Dermis microvascular lymphatic vessel endothelial cell (primary cell): ENCODE measurements at regions not wholly inside any gene's neighbourhood (a gene's known extent, or its start where the extent isn't known, plus 50 kb on each side); places are given as distances from the start of the nearest gene placed in this dataset.

ENCODE experiments used
- DNase-seq, 2 donors: peaks; one replicate each; pipeline versions ENCODE4 v3.0.0 to v3.0.0-alpha.2; 2010; ENCODE audit warnings: low read depth in 2 of 2

GRCh38 chr11:120017582-120018150 is 120.2 kb downstream of the TRIM29 start:
- DNase-seq = no peak

- DNase-seq = peak in 1 of 2 donors; percentile 31
Observed at GRCh38 chr11:120013325-120014250, 124.3 kb downstream of the TRIM29 start.

GRCh38 chr11:120012245-120012644 is 125.7 kb downstream of the TRIM29 start:
- DNase-seq = no peak

GRCh38 chr11:120011836-120012235 is 126.1 kb downstream of the TRIM29 start:
- DNase-seq = no peak

GRCh38 chr11:120010775-120011174 is 127.1 kb downstream of the TRIM29 start:
- no peak for DNase-seq

GRCh38 chr11:120009938-120010337 is 128.0 kb downstream of the TRIM29 start:
- DNase-seq = no peak

- DNase-seq = no peak
Observed at GRCh38 chr11:120007144-120007543, 130.8 kb downstream of the TRIM29 start.

- DNase-seq = no peak
Observed at GRCh38 chr11:120004723-120005122, 133.2 kb downstream of the TRIM29 start.

GRCh38 chr11:120001178-120002090 is 136.5 kb downstream of the TRIM29 start:
- no peak for DNase-seq

- DNase-seq = no peak
Observed at GRCh38 chr11:119999220-119999619, 138.7 kb downstream of the TRIM29 start.

- no peak for DNase-seq
Observed at GRCh38 chr11:119996556-119996955, 141.4 kb downstream of the TRIM29 start.

GRCh38 chr11:119995730-119996491 is 142.0 kb downstream of the TRIM29 start:
- DNase-seq = no peak

GRCh38 chr11:119993722-119994121 is 144.2 kb downstream of the TRIM29 start:
- DNase-seq = no peak

GRCh38 chr11:119992171-119993051 is 145.5 kb downstream of the TRIM29 start:
- DNase-seq = no peak

- DNase-seq = no peak
Observed at GRCh38 chr11:119991669-119992068, 146.2 kb downstream of the TRIM29 start.

GRCh38 chr11:119991022-119991404 is 146.9 kb downstream of the TRIM29 start:
- DNase-seq = no peak

- no peak for DNase-seq
Observed at GRCh38 chr11:119990309-119991021, 147.4 kb downstream of the TRIM29 start.

GRCh38 chr11:119989159-119989821 is 148.6 kb downstream of the TRIM29 start:
- DNase-seq = no peak

GRCh38 chr11:119985551-119985950 is 152.4 kb downstream of the TRIM29 start:
- no peak for DNase-seq
